Hepatocyte (in vitro differentiated cells): ENCODE measurements at regions not wholly inside any gene's neighbourhood (a gene's known extent, or its start where the extent isn't known, plus 50 kb on each side); places are given as distances from the start of the nearest gene placed in this dataset.

Experiments used
- CTCF ChIP-seq: fragments of 200-600 bp; sonication (generic); IDR thresholded peaks from 2 replicates; pipeline ENCODE4 v1.5.1; 2016; ENCODE audit warnings: antibody characterized with exemption, mild to moderate bottlenecking; ENCODE audit not compliant: poor library complexity
- EZH2phosphoT487 ChIP-seq: fragments of 200-600 bp; sonication (generic); IDR thresholded peaks from one replicate; pipeline ENCODE4 v1.6.1; 2018; ENCODE audit warnings: antibody characterized with exemption, mild to moderate bottlenecking, low read depth, moderate library complexity; ENCODE audit not compliant: unreplicated experiment, severe bottlenecking

GRCh38 chr3:83063446-83063845, 1302.0 kb upstream of the GBE1 start:
- TF ChIP-seq CTCF (no peak), EZH2phosphoT487 (no peak)
